HTR-8/SVneo (cell line): ENCODE measurements at regions not wholly inside any gene's neighbourhood (a gene's known extent, or its start where the extent isn't known, plus 50 kb on each side); places are given as distances from the start of the nearest gene placed in this dataset.

Source experiments
- DNase-seq: peaks from one replicate; pipeline ENCODE4 v3.0.0; 2011; ENCODE audit warnings: low spot score, mixed read lengths; ENCODE audit not compliant: insufficient read length
- FAIRE-seq: peaks from 2 replicates; lab custom pipeline; 2011; peaks lifted over from hg19 to GRCh38; lab: Jason Lieb, UNC

GRCh38 chr16:80034948-80035663 is 434.6 kb upstream of the MAF start:
- no peak for FAIRE-seq
- DNase-seq = no peak

- no peak for FAIRE-seq
- no peak for DNase-seq
These were observed 433.9 kb upstream of the MAF start for GRCh38 chr16:80034469-80034826.

- no peak for FAIRE-seq
These were observed 433.4 kb upstream of the MAF start for GRCh38 chr16:80033783-80034468.

GRCh38 chr16:80029761-80030481 is 429.4 kb upstream of the MAF start:
- FAIRE-seq = no peak
- no peak for DNase-seq

More at GRCh38 chr16:80033783-80034468, 433.4 kb upstream of the MAF start:
- DNase-seq = no peak

GRCh38 chr16:80029381-80029630 is 428.8 kb upstream of the MAF start:
- no peak for DNase-seq
- peak; percentile 20 for FAIRE-seq

GRCh38 chr16:80028581-80029380 is 428.2 kb upstream of the MAF start:
- FAIRE-seq = no peak

GRCh38 chr16:80027007-80027965 is 426.7 kb upstream of the MAF start:
- peak; percentile 97 for DNase-seq
- FAIRE-seq = peak; percentile 99

More at GRCh38 chr16:80028581-80029380, 428.2 kb upstream of the MAF start:
- DNase-seq = no peak

GRCh38 chr16:80025236-80025635 is 424.7 kb upstream of the MAF start:
- no peak for DNase-seq
- FAIRE-seq = no peak

- no peak for FAIRE-seq
These were observed 423.9 kb upstream of the MAF start for GRCh38 chr16:80024443-80024842.

GRCh38 chr16:80023865-80024264 is 423.3 kb upstream of the MAF start:
- no peak for DNase-seq
- FAIRE-seq = no peak

More at GRCh38 chr16:80024443-80024842, 423.9 kb upstream of the MAF start:
- DNase-seq = no peak

- DNase-seq = no peak
- no peak for FAIRE-seq
These were observed 418.9 kb upstream of the MAF start for GRCh38 chr16:80019395-80019794.

GRCh38 chr16:80018466-80018865 is 417.9 kb upstream of the MAF start:
- no peak for DNase-seq

GRCh38 chr16:80016731-80017326 is 416.3 kb upstream of the MAF start:
- peak; percentile 59 for FAIRE-seq
- DNase-seq = no peak

More at GRCh38 chr16:80018466-80018865, 417.9 kb upstream of the MAF start:
- FAIRE-seq = no peak

GRCh38 chr16:80015566-80015965 is 415.0 kb upstream of the MAF start:
- no peak for DNase-seq
- peak; percentile 9 for FAIRE-seq

- DNase-seq (no peak), FAIRE-seq (no peak)
These were observed 413.9 kb upstream of the MAF start for GRCh38 chr16:80014241-80014939.

GRCh38 chr16:80012586-80012985 is 412.0 kb upstream of the MAF start:
- FAIRE-seq (peak; percentile 49), DNase-seq (no peak)

- FAIRE-seq = no peak
These were observed 409.6 kb upstream of the MAF start for GRCh38 chr16:80009971-80010659.

GRCh38 chr16:80008857-80009256 is 408.3 kb upstream of the MAF start:
- FAIRE-seq (no peak), DNase-seq (no peak)

More at GRCh38 chr16:80009971-80010659, 409.6 kb upstream of the MAF start:
- no peak for DNase-seq
